DND-41 (cell line): ENCODE measurements at regions not wholly inside any gene's neighbourhood (a gene's known extent, or its start where the extent isn't known, plus 50 kb on each side); places are given as distances from the start of the nearest gene placed in this dataset.

Source experiments
- ATAC-seq: fragments of 200-7000 bp; cut with Tn5 transposase; 3 replicates; pipeline ENCODE4 v1.9.1; 2021; ENCODE audit warnings: low read depth; ENCODE audit not compliant: insufficient read depth
- DNase-seq: peaks from one replicate; pipeline ENCODE4 v3.0.0-alpha.2; 2020
- H2AFZ ChIP-seq: 2 replicates; pipeline ENCODE4 v1.6.0; 2012; ENCODE audit warnings: low read depth, low read length
- H3K27ac ChIP-seq: 2 replicates; pipeline ENCODE4 v1.5.1; 2012; ENCODE audit warnings: low read length, inconsistent platforms
- H3K27me3 ChIP-seq: fragments of 200-600 bp; sonication (generic); 2 replicates; pipeline ENCODE4 v1.6.0; 2012; ENCODE audit warnings: low read length, mild to moderate bottlenecking, inconsistent platforms; ENCODE audit not compliant: insufficient read depth, poor library complexity
- H3K36me3 ChIP-seq: 2 replicates; pipeline ENCODE4 v1.5.1; 2012; ENCODE audit warnings: low read length, inconsistent platforms; ENCODE audit not compliant: insufficient read depth
- H3K4me1 ChIP-seq: 2 replicates; pipeline ENCODE4 v1.5.1; 2012; ENCODE audit warnings: mild to moderate bottlenecking, low read length; ENCODE audit not compliant: insufficient read depth
- H3K4me2 ChIP-seq: 2 replicates; pipeline ENCODE4 v1.6.0; 2012; ENCODE audit warnings: mild to moderate bottlenecking, moderate library complexity, low read length, inconsistent platforms; ENCODE audit not compliant: insufficient read depth
- H3K4me3 ChIP-seq, 2 experiments: fragments of 200-600 bp in 1 of 2; shearing (Covaris generic) in 1 of 2; 2 replicates each; pipeline ENCODE4 v1.5.1; 2012 to 2016; ENCODE audit warnings: inconsistent platforms in 2 of 2, low read length in 2 of 2, mild to moderate bottlenecking in 2 of 2, low read depth in 1 of 2, moderate library complexity in 1 of 2
- H3K79me2 ChIP-seq: 2 replicates; pipeline ENCODE4 v1.6.0; 2012; ENCODE audit warnings: low read length, inconsistent platforms; ENCODE audit not compliant: insufficient read depth
- H3K9ac ChIP-seq: 2 replicates; pipeline ENCODE4 v1.6.0; 2012; ENCODE audit warnings: low read depth, mild to moderate bottlenecking, inconsistent platforms, low read length, moderate library complexity
- H3K9me3 ChIP-seq: 2 replicates; pipeline ENCODE4 v1.5.1; 2012; ENCODE audit warnings: low read length, moderate library complexity, mild to moderate bottlenecking, inconsistent platforms; ENCODE audit not compliant: insufficient read depth, severe bottlenecking
- H4K20me1 ChIP-seq: 2 replicates; pipeline ENCODE4 v1.6.0; 2012; ENCODE audit warnings: low read length; ENCODE audit not compliant: insufficient read depth
- EZH2 ChIP-seq: IDR thresholded peaks from 3 replicates; pipeline ENCODE4 v1.6.1; 2012; ENCODE audit warnings: borderline replicate concordance, low read depth, mild to moderate bottlenecking, moderate library complexity, low read length, inconsistent platforms; ENCODE audit not compliant: severe bottlenecking
- TF ChIP-seq, protein P1 (sequence below): IDR thresholded peaks from 2 replicates; pipeline ENCODE4 v1.5.1; 2012; ENCODE audit warnings: borderline replicate concordance, low read length, moderate library complexity, mild to moderate bottlenecking; ENCODE audit not compliant: poor library complexity, severe bottlenecking; ENCODE audit errors: extremely low read depth

DNA sequence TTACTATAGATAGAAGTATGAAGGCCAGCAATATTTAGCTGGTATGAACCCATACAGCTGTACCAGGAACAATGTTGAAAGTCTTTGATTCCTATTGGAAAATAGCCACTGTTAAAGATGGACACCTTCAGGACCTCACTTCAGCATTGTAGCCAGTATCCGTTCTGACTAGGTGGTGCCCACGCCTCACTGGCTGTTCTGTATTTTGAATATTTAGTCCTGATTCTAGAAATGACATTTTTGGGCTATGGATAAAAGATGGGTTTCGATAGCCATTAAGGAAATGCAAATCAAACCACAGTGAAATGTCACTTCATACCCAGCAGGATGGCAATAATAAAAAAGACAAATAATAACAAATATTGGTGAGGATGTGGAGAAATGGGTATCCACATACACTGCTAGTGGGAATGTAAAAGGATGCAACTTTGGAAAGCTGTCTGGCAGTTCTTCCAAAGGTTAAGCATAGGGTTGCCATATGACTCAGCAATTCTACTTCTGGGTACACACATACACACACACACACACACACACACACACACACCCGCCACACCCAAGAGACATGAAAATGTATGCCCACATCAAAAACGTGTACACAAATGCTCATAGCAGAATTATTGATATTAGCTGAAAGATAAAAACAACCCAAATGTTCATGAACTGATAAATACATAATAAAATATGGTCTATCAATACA is 56.8 kb downstream of the UTRN start:
- H3K79me2 ChIP-seq = peaks cover 89% of the 10 kb centered on the region
- DNase-seq (no peak), ATAC-seq (no peak)
- H2AFZ ChIP-seq = no peak overlapping the region
- H3K4me3 ChIP-seq = peak overlapping the region in 1 of 2 experiments; percentile 8; a peak in 1 of 4 replicates
- no peaks in the 10 kb centered on the region for H3K27me3 ChIP-seq
- H3K27ac ChIP-seq = peak overlapping the region; percentile 32; the same call in 1 of the 2 replicates
- H3K4me2 ChIP-seq = peak overlapping the region; percentile 78
- peaks cover 60% of the 10 kb centered on the region for H3K4me1 ChIP-seq
- H3K36me3 ChIP-seq = 0 out of 2 replicates have a peak, but pooled peaks cover 4% of the 10 kb centered on the region
- no peak overlapping the region for H3K9ac ChIP-seq
- no peaks in the 10 kb centered on the region for H4K20me1 ChIP-seq
- TF ChIP-seq, protein P1, sequence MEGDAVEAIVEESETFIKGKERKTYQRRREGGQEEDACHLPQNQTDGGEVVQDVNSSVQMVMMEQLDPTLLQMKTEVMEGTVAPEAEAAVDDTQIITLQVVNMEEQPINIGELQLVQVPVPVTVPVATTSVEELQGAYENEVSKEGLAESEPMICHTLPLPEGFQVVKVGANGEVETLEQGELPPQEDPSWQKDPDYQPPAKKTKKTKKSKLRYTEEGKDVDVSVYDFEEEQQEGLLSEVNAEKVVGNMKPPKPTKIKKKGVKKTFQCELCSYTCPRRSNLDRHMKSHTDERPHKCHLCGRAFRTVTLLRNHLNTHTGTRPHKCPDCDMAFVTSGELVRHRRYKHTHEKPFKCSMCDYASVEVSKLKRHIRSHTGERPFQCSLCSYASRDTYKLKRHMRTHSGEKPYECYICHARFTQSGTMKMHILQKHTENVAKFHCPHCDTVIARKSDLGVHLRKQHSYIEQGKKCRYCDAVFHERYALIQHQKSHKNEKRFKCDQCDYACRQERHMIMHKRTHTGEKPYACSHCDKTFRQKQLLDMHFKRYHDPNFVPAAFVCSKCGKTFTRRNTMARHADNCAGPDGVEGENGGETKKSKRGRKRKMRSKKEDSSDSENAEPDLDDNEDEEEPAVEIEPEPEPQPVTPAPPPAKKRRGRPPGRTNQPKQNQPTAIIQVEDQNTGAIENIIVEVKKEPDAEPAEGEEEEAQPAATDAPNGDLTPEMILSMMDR = no peak
- no peak for TF ChIP-seq EZH2
- no peaks in the 10 kb centered on the region for H3K9me3 ChIP-seq

GRCh38 chr6:144343701-144344428 is 58.7 kb downstream of the UTRN start:
- Histone ChIP-seq H3K9ac (peak overlapping the region; percentile 64), H3K27me3 (no peaks in the 10 kb centered on the region), H3K9me3 (no peaks in the 10 kb centered on the region), H2AFZ (peak overlapping the region; percentile 70), H3K4me3 (peak overlapping the region; percentile 35 to 66), H3K36me3 (0 out of 2 replicates have a peak, but pooled peaks cover 4% of the 10 kb centered on the region), H3K4me2 (peak overlapping the region; percentile 78), H3K79me2 (peaks cover 94% of the 10 kb centered on the region), H4K20me1 (no peaks in the 10 kb centered on the region), H3K27ac (peak overlapping the region; percentile 93), H3K4me1 (peaks cover 76% of the 10 kb centered on the region)
- DNase-seq = peak; percentile 61
- ATAC-seq = peak; percentile 80
- no peak for TF ChIP-seq EZH2
- TF ChIP-seq, protein P1 = no peak

- H3K4me2 ChIP-seq = peak overlapping the region; percentile 78
- no peaks in the 10 kb centered on the region for H3K9me3 ChIP-seq
- H4K20me1 ChIP-seq = no peaks in the 10 kb centered on the region
- TF ChIP-seq, protein P1 = peak; percentile 15
- TF ChIP-seq EZH2 = no peak
- peak overlapping the region; percentile 64 for H3K9ac ChIP-seq
- H3K27ac ChIP-seq = peak overlapping the region; percentile 93
- H3K4me3 ChIP-seq = peak overlapping the region; percentile 35 to 66
- H3K4me1 ChIP-seq = peaks cover 84% of the 10 kb centered on the region
- peak; percentile 41 for DNase-seq
- peak; percentile 40 for ATAC-seq
- no peaks in the 10 kb centered on the region for H3K27me3 ChIP-seq
- H2AFZ ChIP-seq = peak overlapping the region; percentile 70
- H3K36me3 ChIP-seq = 0 out of 2 replicates have a peak, but pooled peaks cover 4% of the 10 kb centered on the region
- peaks cover 94% of the 10 kb centered on the region for H3K79me2 ChIP-seq
Observed at GRCh38 chr6:144344646-144345045, 59.5 kb downstream of the UTRN start.
